ENCODE measurements at regions not wholly inside any gene's neighbourhood (a gene's known extent, or its start where the extent isn't known, plus 50 kb on each side); places are given as distances from the start of the nearest gene placed in this dataset.

GRCh38 chr13:67841071-67841470 is 610.9 kb upstream of the PCDH9 start:
- DNase-seq (ENCODE audit: low read depth, low spot score), result no peak

GRCh38 chr13:67833564-67833963 is 603.4 kb upstream of the PCDH9 start:
- no peak for DNase-seq (ENCODE audit: low read depth, low spot score)

- DNase-seq (ENCODE audit: low read depth, low spot score), result no peak
Measured at GRCh38 chr13:67829641-67830040, 599.5 kb upstream of the PCDH9 start.

GRCh38 chr13:67827992-67828391 is 597.9 kb upstream of the PCDH9 start:
- DNase-seq (ENCODE audit: low read depth, low spot score), result no peak

GRCh38 chr13:67821606-67822005 is 591.5 kb upstream of the PCDH9 start:
- no peak for DNase-seq (ENCODE audit: low read depth, low spot score)

GRCh38 chr13:67806796-67807195 is 576.7 kb upstream of the PCDH9 start:
- no peak for DNase-seq (ENCODE audit: low read depth, low spot score)

GRCh38 chr13:67803118-67803517 is 573.0 kb upstream of the PCDH9 start:
- DNase-seq (ENCODE audit: low read depth, low spot score), result no peak

GRCh38 chr13:67792151-67792676 is 562.1 kb upstream of the PCDH9 start:
- no peak for DNase-seq (ENCODE audit: low read depth, low spot score)

GRCh38 chr13:67791047-67791446 is 560.9 kb upstream of the PCDH9 start:
- DNase-seq (ENCODE audit: low read depth, low spot score), result no peak

- no peak for DNase-seq (ENCODE audit: low read depth, low spot score)
Measured at GRCh38 chr13:67776151-67776550, 546.0 kb upstream of the PCDH9 start.

GRCh38 chr13:67775359-67775758 is 545.2 kb upstream of the PCDH9 start:
- no peak for DNase-seq (ENCODE audit: low read depth, low spot score)

GRCh38 chr13:67772807-67773453 is 542.8 kb upstream of the PCDH9 start:
- no peak for DNase-seq (ENCODE audit: low read depth, low spot score)

GRCh38 chr13:67771106-67771505 is 541.0 kb upstream of the PCDH9 start:
- no peak for DNase-seq (ENCODE audit: low read depth, low spot score)

- DNase-seq (ENCODE audit: low read depth, low spot score), result no peak
Measured at GRCh38 chr13:67769987-67770341, 539.8 kb upstream of the PCDH9 start.

GRCh38 chr13:67769063-67769986 is 539.2 kb upstream of the PCDH9 start:
- DNase-seq (ENCODE audit: low read depth, low spot score), result no peak

- no peak for DNase-seq (ENCODE audit: low read depth, low spot score)
Measured at GRCh38 chr13:67763984-67764383, 533.8 kb upstream of the PCDH9 start.

- DNase-seq (ENCODE audit: low read depth, low spot score), result no peak
Measured at GRCh38 chr13:67763384-67763783, 533.2 kb upstream of the PCDH9 start.

GRCh38 chr13:67758975-67759374 is 528.8 kb upstream of the PCDH9 start:
- no peak for DNase-seq (ENCODE audit: low read depth, low spot score)

GRCh38 chr13:67754012-67754411 is 523.9 kb upstream of the PCDH9 start:
- no peak for DNase-seq (ENCODE audit: low read depth, low spot score)

- no peak for DNase-seq (ENCODE audit: low read depth, low spot score)
Measured at GRCh38 chr13:67752759-67753158, 522.6 kb upstream of the PCDH9 start.

- no peak for DNase-seq (ENCODE audit: low read depth, low spot score)
Measured at GRCh38 chr13:67742478-67742877, 512.3 kb upstream of the PCDH9 start.

- no peak for DNase-seq (ENCODE audit: low read depth, low spot score)
Measured at GRCh38 chr13:67740871-67741535, 510.9 kb upstream of the PCDH9 start.
